Glomerular visceral epithelial cell (primary cell): ENCODE measurements at regions not wholly inside any gene's neighbourhood (a gene's known extent, or its start where the extent isn't known, plus 50 kb on each side); places are given as distances from the start of the nearest gene placed in this dataset.
"Not testable (repeated sequence)": the region's sequence is repeated elsewhere in the genome, so short reads cannot be mapped to it uniquely, and the experiment has no call there.

Source experiments
- DNase-seq: peaks from one replicate; pipeline ENCODE4 v3.0.0-alpha.2; 2016; ENCODE audit errors: extremely low spot score

DNA sequence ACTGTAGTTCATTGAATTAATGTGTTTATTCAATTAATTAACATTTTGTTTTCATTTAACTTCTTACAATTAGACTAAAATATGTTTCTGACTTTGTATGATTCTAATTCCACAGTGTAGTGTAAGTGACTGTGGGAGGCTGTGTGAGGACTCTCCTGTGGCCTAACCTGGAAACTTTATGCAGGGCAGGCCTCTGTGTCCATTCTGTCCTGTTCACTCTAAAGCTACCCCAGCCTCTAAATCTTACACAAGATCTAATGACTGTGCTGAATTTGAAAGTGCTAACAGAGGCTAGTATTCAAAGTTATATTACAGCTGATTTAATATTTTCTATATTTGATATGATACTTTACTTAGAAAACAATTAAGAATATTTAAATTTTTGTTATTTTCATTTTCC lies 270.5 kb upstream of the CDH19 start:
- no peak for DNase-seq

DNA sequence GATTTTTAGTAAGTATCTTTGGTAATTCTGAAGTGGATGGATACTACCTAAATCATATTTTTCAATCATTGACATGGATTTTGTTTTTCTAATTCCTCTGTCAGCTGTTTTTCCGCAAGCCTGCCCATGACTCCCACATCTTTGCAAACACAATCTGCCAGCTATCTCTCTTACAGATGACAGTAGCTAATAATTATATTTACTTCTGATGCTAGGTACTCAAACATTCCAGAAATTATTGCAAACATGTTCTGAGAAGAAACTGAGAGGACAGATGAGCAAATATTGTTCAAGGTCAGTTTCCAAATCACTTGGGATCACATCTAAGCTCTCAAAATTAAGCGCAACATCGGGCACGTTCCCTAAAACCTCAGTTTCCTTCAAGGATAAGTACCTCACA lies 270.0 kb upstream of the CDH19 start:
- DNase-seq, result no peak

GRCh38 chr18:66872277-66872676 lies 268.4 kb upstream of the CDH19 start:
- peak; percentile 5 for DNase-seq

GRCh38 chr18:66867653-66868052 lies 263.8 kb upstream of the CDH19 start:
- DNase-seq, result peak; percentile 7

DNA sequence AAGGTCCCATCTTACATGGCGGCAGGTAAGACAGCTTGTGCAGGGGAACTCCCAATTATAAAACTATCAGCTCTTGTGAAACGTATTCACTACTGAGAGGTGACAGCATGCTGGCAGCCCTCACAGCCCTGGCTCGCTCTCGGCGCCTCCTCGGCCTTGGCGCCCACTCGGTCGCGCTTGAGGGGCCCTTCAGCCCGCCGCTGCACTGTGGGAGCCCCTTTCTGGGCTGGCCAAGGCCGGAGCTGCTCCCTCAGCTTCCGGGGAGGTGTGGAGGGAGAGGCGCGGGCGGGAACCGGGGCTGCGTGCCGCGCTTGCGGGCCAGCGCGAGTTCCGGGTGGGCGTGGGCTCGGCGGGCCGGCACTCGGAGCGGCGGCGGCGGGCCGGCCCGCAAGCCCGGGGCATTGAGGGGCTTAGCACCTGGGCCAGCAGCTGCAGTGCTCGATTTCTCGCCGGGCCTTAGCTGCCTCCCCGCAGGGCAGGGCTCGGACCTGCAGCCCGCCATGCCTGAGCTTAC lies 262.6 kb upstream of the CDH19 start:
- DNase-seq, result not testable (repeated sequence)

DNA sequence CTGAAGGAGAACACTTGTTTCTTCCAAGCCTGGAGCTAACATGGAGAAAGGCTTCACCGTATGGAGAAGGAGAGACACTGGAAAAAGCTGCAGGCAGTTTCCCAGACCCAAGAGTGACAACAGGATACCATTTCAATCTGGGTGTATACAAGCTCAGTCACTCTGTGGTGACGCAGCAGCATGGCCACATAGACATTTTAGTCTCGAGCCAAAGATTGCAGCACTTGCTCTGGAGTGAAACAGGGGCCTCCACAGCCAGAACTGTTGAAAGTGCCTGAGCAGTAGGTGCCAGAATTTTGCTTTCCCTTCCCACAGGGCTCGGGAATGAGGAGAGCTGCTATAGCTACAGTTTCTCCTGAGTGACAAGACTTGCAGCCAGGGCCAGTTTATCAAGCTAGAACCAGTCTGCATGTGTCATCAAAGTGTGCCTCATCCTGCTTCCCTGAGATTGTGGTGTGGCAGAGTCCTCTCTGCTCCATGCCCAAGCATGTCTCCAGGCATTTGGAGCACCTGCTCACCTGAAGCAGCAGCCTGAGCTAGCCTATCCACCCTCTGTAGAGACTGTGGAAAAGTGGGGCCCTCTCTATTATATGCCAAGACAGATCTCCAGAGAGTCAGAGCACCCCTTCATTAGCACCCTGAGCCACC lies 234.6 kb upstream of the CDH19 start:
- no peak for DNase-seq

DNA sequence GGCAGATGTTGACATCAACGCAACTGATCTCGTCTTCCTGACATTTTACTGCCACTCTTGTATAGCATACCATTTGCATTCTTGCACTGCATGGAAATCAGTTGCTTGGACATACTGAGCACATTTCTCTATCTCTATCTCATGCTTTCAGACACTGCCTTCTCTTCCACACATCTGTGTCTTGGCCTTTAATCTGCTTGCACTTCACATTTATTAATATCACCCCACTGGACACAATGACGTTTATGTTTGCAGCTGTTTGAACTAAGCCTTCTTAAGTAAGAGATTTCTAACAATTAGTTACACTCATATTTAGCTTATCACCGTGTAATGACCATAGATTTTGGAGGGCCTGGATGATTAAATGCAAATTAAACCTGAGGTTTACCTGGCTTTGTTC lies 229.8 kb upstream of the CDH19 start:
- no peak for DNase-seq

- DNase-seq, result no peak
Measured at GRCh38 chr18:66826211-66826610, 222.3 kb upstream of the CDH19 start.

DNA sequence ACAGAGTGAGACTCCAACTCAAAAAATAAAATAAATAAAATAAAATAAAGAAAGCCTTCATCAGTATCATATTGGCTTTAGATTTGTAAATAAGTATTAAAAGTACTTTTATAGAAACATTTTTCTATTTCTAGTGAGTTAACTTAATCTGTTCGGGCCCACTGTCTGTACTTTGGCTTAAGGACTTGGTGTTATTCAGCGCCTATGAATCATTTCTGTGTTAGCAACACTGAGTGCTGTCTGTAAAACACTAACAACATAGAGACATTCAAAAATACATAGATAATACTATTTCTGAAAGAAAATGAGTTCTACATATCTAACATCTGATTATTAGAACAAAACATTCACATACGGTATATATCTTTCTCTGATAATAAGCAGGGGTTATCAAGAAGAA lies 221.5 kb upstream of the CDH19 start:
- DNase-seq, result no peak

DNA sequence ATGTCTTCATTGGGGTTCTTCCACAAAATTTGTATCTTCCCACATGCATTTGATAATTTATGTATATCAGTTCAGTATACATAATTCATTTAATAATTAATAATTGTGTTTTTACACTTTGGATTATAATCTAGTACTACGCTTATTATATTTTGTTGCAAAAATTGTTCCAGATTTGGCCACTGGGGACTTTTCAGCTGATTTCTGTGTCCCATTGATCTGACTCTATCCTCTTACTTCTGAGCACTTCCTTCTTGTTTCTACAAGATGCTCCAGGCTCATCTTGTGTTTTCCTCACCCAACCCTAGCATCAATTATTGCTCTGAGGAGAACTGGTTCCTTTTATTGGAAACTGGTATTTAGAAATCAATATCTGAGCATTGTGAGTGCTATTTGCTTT lies 215.3 kb upstream of the CDH19 start:
- DNase-seq, result no peak

DNA sequence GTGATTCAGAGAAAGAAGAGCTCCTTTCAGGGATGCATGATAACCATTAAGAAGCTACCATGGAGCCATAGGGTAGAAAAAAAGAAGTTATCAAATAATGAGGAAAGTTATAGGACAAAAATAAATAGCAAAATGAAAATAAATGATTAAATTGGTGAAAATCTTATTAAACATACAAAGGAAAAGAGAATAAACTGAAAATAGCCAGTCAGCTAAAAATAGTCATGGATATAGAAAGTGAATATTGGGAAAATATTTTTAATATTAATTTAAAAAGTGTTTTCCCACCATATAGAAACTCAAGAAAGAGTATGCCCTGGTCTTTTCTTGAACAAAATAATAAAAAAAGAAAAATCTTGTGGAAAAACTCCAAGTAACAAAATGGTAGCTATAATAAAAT lies 209.2 kb upstream of the CDH19 start:
- no peak for DNase-seq

GRCh38 chr18:66795051-66795450 lies 191.2 kb upstream of the CDH19 start:
- no peak for DNase-seq

DNA sequence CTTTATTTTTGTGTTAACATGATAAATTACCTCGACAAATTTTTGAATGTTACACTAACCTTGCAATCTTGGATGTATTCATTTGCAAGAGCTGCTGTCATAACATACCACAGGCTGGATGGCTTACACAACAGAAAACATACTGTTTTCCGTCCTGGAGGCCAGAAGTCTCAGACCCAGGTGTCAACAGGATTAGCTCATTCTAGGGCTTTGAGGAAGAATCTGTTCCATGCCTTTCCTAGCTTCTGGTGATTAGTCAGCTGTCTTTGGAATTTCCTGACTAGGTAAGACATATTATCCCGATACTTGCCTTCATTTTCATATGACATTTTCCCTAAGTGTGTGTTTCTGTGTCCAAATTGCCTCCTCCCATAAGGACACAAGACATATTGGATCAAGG lies 188.6 kb upstream of the CDH19 start:
- DNase-seq, result peak; percentile 24

DNA sequence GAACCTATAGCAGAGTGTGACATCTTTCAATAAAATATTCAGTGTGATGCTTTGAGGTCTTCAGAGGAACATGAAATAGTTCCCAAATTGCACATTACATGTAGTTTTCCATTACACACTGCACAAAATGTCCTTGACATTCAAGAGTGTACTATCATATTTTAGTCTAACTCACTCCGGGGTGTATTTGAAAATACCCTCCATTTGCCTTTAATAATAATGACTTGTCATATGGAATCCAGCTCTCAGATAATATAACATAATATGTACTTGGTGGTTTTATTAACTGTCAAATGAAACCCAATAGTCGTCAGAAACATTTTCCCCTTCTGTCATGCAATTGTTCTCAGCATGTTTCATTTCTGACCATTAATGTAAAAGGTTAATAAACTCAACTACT lies 176.7 kb upstream of the CDH19 start:
- no peak for DNase-seq

DNA sequence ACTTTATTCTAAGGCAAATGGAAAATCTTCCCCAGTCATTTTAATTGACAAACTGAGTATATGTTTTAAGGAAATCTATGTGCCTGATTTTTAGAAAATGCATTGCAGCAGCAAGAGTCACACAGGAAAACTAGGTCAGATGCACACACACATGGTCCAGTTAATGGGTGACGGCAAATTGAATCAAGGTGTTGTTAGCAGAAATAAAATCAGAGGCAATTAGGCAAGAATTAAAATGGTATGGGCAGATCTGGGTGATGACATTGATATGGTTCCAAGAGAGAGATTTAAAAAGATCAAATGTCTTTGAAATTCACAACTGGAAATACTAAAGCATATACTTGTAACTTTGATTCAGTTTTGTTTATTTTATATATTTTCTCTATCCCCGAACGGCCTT lies 174.2 kb upstream of the CDH19 start:
- no peak for DNase-seq

DNA sequence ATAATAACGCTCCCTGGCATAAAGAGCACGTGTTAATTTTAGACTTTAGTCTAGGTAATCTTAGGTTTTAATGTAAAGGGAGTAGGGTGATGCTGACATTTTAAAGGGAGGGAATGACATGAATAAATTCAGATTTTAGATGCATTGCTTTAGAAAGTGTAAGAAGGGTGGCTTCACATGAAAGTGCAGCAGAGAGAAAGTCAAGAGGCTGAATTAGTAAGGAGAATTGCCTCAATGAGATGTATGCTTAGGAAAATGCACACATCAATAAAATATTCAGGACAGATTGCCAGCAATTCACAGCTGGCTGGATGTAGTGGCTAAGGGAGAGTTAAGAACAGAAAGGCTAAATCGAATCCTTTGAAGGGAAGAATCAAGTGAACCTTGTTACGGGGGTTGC lies 165.5 kb upstream of the CDH19 start:
- DNase-seq, result no peak

DNA sequence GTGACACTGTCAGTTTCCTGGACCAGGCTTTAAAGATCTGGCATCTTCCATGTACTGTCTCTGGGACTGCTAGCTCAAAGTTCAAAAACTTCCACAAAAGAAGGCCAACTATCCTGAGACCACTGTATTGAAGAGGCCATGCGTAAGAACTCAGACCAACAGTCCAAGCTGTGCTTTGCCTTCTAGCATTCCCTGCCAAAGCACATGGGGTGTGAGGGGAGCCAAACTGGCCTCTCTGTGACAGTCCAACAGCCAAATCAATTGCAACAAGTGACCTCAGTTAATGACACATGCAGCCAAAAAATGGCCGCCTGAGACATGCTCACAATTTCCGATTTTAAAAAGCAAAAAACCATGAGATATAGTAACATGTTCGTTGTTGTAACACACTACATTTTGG lies 160.3 kb upstream of the CDH19 start:
- no peak for DNase-seq

GRCh38 chr18:66761166-66761565 lies 157.3 kb upstream of the CDH19 start:
- no peak for DNase-seq

DNA sequence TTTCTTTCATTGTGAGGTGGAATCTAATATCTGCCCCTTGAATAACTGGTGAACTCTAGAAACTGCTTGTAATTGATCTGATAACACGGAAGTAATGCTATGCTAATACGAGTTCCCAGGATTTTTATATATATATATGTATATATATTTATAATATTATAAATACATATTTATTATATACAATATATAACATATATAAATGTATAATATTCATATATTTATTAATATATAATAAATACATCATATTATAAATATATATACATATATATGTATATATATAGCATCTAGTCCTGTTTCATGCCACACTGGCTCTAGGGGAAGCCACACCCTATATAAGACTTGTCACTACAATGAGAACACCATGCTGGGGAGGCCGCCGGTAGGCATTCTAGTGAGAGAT lies 156.7 kb upstream of the CDH19 start:
- DNase-seq, result no peak

- DNase-seq, result no peak
Measured at GRCh38 chr18:66759050-66759828, 155.3 kb upstream of the CDH19 start.

DNA sequence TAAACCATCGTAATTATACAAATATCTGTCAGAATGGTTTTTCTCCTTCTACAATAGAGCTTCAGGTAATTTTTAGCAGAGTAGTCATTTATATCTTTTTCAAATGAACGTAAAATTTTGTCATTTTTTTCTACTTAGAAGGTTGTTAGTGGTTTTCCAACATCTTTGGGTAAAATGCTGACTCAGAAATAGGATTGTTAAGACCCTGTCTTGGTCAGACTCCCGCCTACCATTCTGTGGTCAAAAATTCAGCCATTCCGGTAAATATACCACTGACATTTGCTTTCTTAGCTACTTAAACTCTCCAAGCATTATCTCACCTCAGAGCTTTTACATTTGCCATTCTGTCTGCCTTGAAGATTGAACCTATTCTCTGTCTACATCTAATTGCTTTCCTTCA lies 154.1 kb upstream of the CDH19 start:
- DNase-seq, result no peak

DNA sequence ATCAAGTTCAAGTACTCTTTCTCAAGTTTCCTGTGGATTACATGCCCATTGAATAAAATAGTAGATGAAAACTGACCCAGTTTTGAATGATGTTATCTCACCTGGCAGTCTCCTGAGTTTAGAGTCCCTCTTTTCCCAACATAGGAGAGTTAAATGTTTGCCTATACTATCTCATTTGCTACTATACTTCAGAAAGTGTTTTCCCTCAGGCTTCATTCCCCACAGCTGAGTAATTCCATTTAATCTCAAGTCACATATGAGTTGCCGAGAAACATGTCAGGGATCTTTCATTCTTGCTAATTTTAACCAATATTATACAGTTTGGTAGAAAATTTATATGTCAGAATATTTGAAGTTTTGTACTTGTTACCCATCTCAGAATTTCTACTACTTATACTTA lies 150.4 kb upstream of the CDH19 start:
- no peak for DNase-seq

DNA sequence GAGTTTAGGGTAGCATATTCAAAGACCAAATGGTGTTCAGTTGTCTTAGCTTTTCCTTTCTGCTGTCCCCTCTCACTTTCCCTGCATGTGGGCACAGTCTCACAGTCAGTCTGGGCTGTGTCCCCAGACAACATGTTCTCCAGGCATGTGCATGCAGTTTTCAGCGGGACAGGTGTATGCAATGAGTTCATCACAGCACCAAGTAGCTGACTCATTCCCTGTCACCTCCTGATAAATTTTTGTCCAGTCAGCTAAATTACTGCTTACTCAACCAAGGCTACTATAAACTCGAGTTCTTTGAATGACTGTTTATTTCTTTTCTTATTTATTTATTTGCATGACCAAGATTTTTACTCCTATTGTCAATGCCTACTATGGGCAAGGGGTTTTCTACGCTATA lies 148.8 kb upstream of the CDH19 start:
- no peak for DNase-seq
